ENCODE measurements at regions not wholly inside any gene's neighbourhood (a gene's known extent, or its start where the extent isn't known, plus 50 kb on each side); places are given as distances from the start of the nearest gene placed in this dataset.

GRCh38 chr3:175932586-175932985 lies 1073.5 kb downstream of the NAALADL2 start:
- no peak for TF ChIP-seq CTCF (conservative IDR thresholded peaks at IDR 0.05; ENCODE audit: low read depth, low read length)
- DNase-seq (ENCODE audit: low read depth) = peak; percentile 12
- H3K4me3 ChIP-seq (ENCODE audit: low read depth, low read length) = no peak overlapping the region

- no peak for DNase-seq (ENCODE audit: low read depth)
- TF ChIP-seq CTCF (conservative IDR thresholded peaks at IDR 0.05; ENCODE audit: low read depth, low read length) = no peak
- H3K4me3 ChIP-seq (ENCODE audit: low read depth, low read length) = no peak overlapping the region
These were observed 1060.0 kb downstream of the NAALADL2 start for GRCh38 chr3:175919133-175919532.

DNA sequence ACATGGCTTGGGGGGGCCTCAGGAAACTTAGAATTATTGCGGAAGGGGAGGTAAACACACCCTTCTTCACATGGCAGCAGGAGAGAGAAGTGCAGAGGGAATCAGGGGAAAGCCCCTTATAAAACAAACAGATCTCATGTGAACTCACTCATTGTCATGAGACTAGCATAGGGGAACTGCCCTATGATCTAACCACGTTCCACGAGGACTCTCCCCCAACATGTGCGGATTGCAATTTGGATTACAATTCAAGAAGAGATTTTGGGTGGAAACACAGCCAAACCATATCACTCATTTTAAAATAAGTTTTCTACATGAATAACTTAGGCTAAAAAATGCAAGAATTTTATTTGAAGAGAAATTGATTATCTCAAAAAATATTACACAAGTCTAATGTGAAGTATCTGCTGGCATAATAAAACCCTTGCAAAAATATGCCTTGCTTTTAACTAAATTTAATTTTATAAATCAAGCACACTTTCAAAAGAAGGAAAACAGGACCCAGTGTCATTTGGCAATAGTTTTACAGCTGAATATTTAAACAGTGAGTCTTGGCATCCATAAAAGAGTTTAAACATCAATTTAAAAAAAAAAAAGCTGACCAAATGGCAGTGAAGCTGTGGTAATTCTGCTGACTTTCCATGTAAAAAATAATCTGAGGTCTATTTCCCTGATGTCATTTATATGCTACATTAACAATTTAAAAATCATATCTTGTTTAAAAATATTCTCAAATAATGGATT lies 1057.2 kb downstream of the NAALADL2 start:
- DNase-seq (ENCODE audit: low read depth) = no peak
- H3K4me3 ChIP-seq (ENCODE audit: low read depth, low read length) = no peak overlapping the region
- no peak for TF ChIP-seq CTCF (conservative IDR thresholded peaks at IDR 0.05; ENCODE audit: low read depth, low read length)

DNA sequence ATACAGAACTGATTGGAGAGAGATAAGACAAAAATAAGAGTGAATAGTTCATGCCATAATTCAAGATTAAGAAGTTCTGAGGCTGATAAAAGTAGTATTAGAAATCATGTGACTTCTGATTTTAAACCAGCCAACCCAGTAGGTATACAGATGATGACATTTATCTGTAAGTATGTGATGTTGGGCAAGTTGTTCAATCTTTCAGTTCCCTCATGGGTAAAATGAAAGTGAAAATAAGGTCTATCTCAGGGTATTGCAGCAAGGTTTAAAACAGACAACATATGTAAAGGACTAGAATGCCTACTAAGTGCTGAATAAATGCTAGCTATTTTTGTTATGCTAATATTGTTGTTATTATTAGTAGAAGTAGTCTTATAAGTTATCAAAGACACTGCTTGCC lies 1055.7 kb downstream of the NAALADL2 start:
- H3K4me3 ChIP-seq (ENCODE audit: low read depth, low read length) = no peak overlapping the region
- no peak for TF ChIP-seq CTCF (conservative IDR thresholded peaks at IDR 0.05; ENCODE audit: low read depth, low read length)
- no peak for DNase-seq (ENCODE audit: low read depth)

- DNase-seq (ENCODE audit: low read depth) = no peak
- TF ChIP-seq CTCF (conservative IDR thresholded peaks at IDR 0.05; ENCODE audit: low read depth, low read length) = no peak
- no peak overlapping the region for H3K4me3 ChIP-seq (ENCODE audit: low read depth, low read length)
These were observed 1054.2 kb downstream of the NAALADL2 start for GRCh38 chr3:175913286-175913685.

DNA sequence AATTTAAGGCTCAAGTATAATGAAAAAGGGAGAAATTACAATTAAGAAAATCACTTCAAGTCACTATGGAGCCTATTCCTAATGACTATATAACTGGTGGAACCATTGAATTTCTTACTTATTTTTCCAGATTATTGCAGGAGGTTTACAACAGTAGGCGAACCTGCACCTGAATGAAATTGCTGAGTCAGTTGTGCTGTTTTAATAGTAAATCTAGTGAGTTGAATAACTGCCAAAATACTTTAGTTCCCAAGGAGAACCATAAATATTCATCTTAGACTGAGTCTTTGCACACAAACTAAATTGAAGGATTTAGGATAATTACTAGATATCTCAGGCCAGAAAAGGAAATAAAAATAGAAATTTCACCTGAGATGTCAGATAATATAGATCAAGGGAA lies 1052.8 kb downstream of the NAALADL2 start:
- no peak for TF ChIP-seq CTCF (conservative IDR thresholded peaks at IDR 0.05; ENCODE audit: low read depth, low read length)
- no peak overlapping the region for H3K4me3 ChIP-seq (ENCODE audit: low read depth, low read length)
- no peak for DNase-seq (ENCODE audit: low read depth)

DNA sequence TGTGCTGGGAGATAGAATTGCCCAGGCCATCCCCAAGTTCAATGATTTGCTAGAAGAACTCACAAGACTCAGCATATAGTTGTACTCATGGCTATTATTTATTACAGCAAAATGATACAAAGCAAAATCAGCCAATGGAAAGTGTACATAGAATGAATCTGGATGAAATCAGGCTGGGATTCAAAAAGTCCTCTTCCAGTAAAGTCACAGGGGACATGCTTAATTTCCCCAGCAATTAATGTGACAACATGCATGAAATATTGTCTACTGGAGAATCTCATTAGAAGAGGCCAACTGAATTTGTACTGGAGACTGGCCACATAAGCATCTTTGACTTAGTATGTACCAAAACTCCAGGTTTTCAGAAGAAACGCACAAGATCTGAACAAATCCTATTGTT lies 1043.1 kb downstream of the NAALADL2 start:
- no peak for DNase-seq (ENCODE audit: low read depth)
- no peak for TF ChIP-seq CTCF (conservative IDR thresholded peaks at IDR 0.05; ENCODE audit: low read depth, low read length)
- H3K4me3 ChIP-seq (ENCODE audit: low read depth, low read length) = no peak overlapping the region
